Keratinocyte (primary cell): ENCODE measurements at regions not wholly inside any gene's neighbourhood (a gene's known extent, or its start where the extent isn't known, plus 50 kb on each side); places are given as distances from the start of the nearest gene placed in this dataset.

Experiments
- CTCF ChIP-seq, 3 experiments: IDR thresholded peaks in 1 of 3; conservative IDR thresholded peaks in 1 of 3; optimal IDR thresholded peaks in 1 of 3; 2 replicates in 2 of 3; 3 replicates in 1 of 3; pipeline versions ENCODE3 to v1.5.1; 2011; ENCODE audit warnings: low read length in 3 of 3, mild to moderate bottlenecking in 3 of 3, moderate library complexity in 2 of 3, control low read depth in 1 of 3, inconsistent platforms in 1 of 3; ENCODE audit not compliant: insufficient read depth in 2 of 3; ENCODE audit errors: extremely low read depth in 1 of 3
- EZH2 ChIP-seq: IDR thresholded peaks from one replicate; pipeline ENCODE4 v1.6.1; 2012; ENCODE audit warnings: inconsistent platforms, mild to moderate bottlenecking, low read length, moderate library complexity

- TF ChIP-seq CTCF (optimal IDR thresholded peaks at IDR 0.05 in 1 of 3, IDR thresholded peaks at IDR 0.05 in 1 of 3, conservative IDR thresholded peaks at IDR 0.05 in 1 of 3; ENCODE audit: extremely low read depth in 1 of 3, insufficient read depth in 2 of 3, low read length in 3 of 3) (no peak), EZH2 (no peak)
Observed at GRCh38 chr6:21500314-21501020, 93.1 kb upstream of the SOX4 start.
